HT-29 (cell line): ENCODE measurements at regions not wholly inside any gene's neighbourhood (a gene's known extent, or its start where the extent isn't known, plus 50 kb on each side); places are given as distances from the start of the nearest gene placed in this dataset.

ENCODE experiments used
- DNase-seq: peaks from one replicate; pipeline ENCODE4 v3.0.0-alpha.2; 2015; ENCODE audit warnings: low spot score

GRCh38 chr5:135629666-135630065, 50.9 kb upstream of the CXCL14 start:
- DNase-seq, result no peak

- no peak for DNase-seq
These were observed 50.2 kb upstream of the CXCL14 start for GRCh38 chr5:135628771-135629563.
